Caco-2 (cell line): ENCODE measurements at regions not wholly inside any gene's neighbourhood (a gene's known extent, or its start where the extent isn't known, plus 50 kb on each side); places are given as distances from the start of the nearest gene placed in this dataset.

Experiments used
- BruUV-seq: library from RNA; stranded (reverse); fragments of 400-500 nt; replicated peaks from 2 replicates; lab custom pipeline; 2021; lab: Mats Ljungman, UMichigan
- CTCF ChIA-PET: fragments of 300-600 bp; sonication (Branson Sonifier 250); formaldehyde crosslinking; loops from one replicate; lab custom pipeline; 2022; ENCODE audit warnings: antibody characterized with exemption; lab: Charles Lee
- POLR2A ChIA-PET: fragments of 300-600 bp; sonication (Branson Sonifier 250); formaldehyde crosslinking; loops from one replicate; lab custom pipeline; 2022; ENCODE audit warnings: antibody characterized with exemption; lab: Charles Lee
- DNase-seq, 2 experiments: peaks; one replicate each; pipeline versions ENCODE4 v3.0.0 to v3.0.0-alpha.2; 2020 to 2022
- H3K27me3 ChIP-seq: replicated peaks from 2 replicates; pipeline ENCODE4 v1.6.0; 2011; ENCODE audit warnings: low read length; ENCODE audit not compliant: control insufficient read depth, insufficient read depth
- H3K36me3 ChIP-seq: 2 replicates; pipeline ENCODE4 v1.5.1; 2011; ENCODE audit warnings: low read length; ENCODE audit not compliant: control insufficient read depth, insufficient read depth
- H3K4me1 ChIP-seq: fragments of 250-450 bp; sonication (Bioruptor Pico); 2 replicates; pipeline ENCODE4 v1.5.1; 2020; ENCODE audit warnings: mild to moderate bottlenecking
- H3K4me3 ChIP-seq: 2 replicates; pipeline ENCODE4 v1.5.1; 2011; ENCODE audit warnings: low read depth, mild to moderate bottlenecking, control low read depth, low read length
- H3K9me3 ChIP-seq: fragments of 250-450 bp; sonication (Bioruptor Pico); 2 replicates; pipeline ENCODE4 v1.5.1; 2020; ENCODE audit warnings: mild to moderate bottlenecking, moderate library complexity
- H3K27ac Mint-ChIP-seq: one replicate; pipeline ENCODE4 v1.8.0; 2022; ENCODE audit warnings: mixed read lengths; ENCODE audit not compliant: unreplicated experiment
- H3K27me3 Mint-ChIP-seq: one replicate; pipeline ENCODE4 v1.8.0; 2022; ENCODE audit warnings: mixed read lengths; ENCODE audit not compliant: insufficient read depth, unreplicated experiment
- H3K36me3 Mint-ChIP-seq: one replicate; pipeline ENCODE4 v1.8.0; 2022; ENCODE audit warnings: mild to moderate bottlenecking, mixed read lengths; ENCODE audit not compliant: insufficient read depth, unreplicated experiment
- H3K4me1 Mint-ChIP-seq: one replicate; pipeline ENCODE4 v1.8.0; 2022; ENCODE audit warnings: low read depth, mixed read lengths; ENCODE audit not compliant: unreplicated experiment
- H3K4me3 Mint-ChIP-seq: one replicate; pipeline ENCODE4 v1.8.0; 2022; ENCODE audit warnings: mild to moderate bottlenecking, moderate library complexity, mixed read lengths; ENCODE audit not compliant: unreplicated experiment
- H3K9me3 Mint-ChIP-seq: one replicate; pipeline ENCODE4 v1.8.0; 2022; ENCODE audit warnings: mixed read lengths; ENCODE audit not compliant: unreplicated experiment
- intact Hi-C: fragments of 100-400 bp; cut with micrococcal nuclease; formaldehyde crosslinking; loops from one replicate; pipeline ENCODE4 v1.10.0; 2022; ENCODE audit not compliant: unreplicated experiment
- TF ChIP-seq, protein P1 (sequence below), 2 experiments: fragments of 200-600 bp in 1 of 2; IDR thresholded peaks; 1 replicate in 1 of 2; 2 replicates in 1 of 2; pipeline versions ENCODE4 v1.5.1 to v1.8.0; 2011 to 2022; ENCODE audit warnings: antibody characterized with exemption in 1 of 2, control low read depth in 1 of 2, inconsistent platforms in 1 of 2, low read depth in 1 of 2, low read length in 1 of 2, mild to moderate bottlenecking in 1 of 2, moderate library complexity in 1 of 2; ENCODE audit not compliant: insufficient read depth in 1 of 2, severe bottlenecking in 1 of 2, unreplicated experiment in 1 of 2

DNA sequence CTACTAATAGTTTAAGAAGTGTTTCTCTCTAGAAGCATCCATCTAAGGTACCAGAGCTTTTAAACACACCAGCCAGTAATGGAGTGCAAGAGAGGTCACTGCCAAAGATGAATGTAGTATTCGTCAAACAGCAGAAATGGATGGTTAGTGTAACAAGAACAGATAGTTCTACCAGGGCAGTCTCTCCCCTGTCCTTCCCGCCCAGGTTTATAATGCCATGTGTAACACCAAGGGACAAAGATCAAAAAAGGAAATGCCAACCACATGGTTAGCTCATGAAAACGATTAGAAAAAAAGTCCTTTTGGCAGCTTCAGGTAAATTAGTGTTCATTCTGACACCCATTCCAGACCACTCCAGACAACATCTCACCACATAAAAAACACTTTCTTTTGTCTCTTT, 100.9 kb downstream of the RPS29 start:
- intact Hi-C loops = no loop called here
- Histone ChIP-seq H3K4me3 (no peak overlapping the region), H3K27me3 (no peaks in the 10 kb centered on the region), H3K36me3 (no peaks in the 10 kb centered on the region), H3K9me3 (peaks cover 13% of the 10 kb centered on the region; the same call in 1 of the 2 replicates), H3K4me1 (peaks cover 2% of the 10 kb centered on the region)
- POLR2A ChIA-PET = no interaction called here
- CTCF ChIA-PET = no interaction called here
- Mint-ChIP-seq H3K4me3 (no peak overlapping the region), H3K4me1 (peaks cover 9% of the 10 kb centered on the region), H3K27me3 (no peaks in the 10 kb centered on the region), H3K27ac (no peak overlapping the region), H3K36me3 (no peaks in the 10 kb centered on the region), H3K9me3 (peaks cover 30% of the 10 kb centered on the region)
- BruUV-seq = no TSS peak
- no peak for DNase-seq
- TF ChIP-seq, protein P1, sequence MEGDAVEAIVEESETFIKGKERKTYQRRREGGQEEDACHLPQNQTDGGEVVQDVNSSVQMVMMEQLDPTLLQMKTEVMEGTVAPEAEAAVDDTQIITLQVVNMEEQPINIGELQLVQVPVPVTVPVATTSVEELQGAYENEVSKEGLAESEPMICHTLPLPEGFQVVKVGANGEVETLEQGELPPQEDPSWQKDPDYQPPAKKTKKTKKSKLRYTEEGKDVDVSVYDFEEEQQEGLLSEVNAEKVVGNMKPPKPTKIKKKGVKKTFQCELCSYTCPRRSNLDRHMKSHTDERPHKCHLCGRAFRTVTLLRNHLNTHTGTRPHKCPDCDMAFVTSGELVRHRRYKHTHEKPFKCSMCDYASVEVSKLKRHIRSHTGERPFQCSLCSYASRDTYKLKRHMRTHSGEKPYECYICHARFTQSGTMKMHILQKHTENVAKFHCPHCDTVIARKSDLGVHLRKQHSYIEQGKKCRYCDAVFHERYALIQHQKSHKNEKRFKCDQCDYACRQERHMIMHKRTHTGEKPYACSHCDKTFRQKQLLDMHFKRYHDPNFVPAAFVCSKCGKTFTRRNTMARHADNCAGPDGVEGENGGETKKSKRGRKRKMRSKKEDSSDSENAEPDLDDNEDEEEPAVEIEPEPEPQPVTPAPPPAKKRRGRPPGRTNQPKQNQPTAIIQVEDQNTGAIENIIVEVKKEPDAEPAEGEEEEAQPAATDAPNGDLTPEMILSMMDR (IDR thresholded peaks at IDR 0.05; ENCODE audit: insufficient read depth in 1 of 2, low read depth in 1 of 2, low read length in 1 of 2, severe bottlenecking in 1 of 2, unreplicated experiment in 1 of 2) = no peak

DNA sequence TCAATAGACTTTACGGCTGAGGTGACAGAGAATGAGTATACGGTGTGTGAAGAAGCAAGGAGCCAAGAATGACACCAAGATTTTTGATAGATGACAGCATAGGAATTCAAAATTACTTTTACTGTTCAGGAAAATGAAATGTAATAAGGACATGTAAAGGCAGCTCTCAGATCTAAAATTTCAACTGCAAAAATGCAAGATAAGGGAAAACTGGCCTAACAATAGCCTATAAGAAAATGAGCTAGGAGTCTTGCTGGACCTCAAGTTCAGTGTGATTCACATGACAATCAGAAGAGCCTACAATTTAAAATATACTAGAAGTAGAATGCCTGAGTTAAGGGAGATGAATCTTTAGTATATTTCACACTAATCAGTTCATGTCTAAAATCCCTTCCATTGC, 102.0 kb downstream of the RPS29 start:
- Mint-ChIP-seq H3K9me3 (peaks cover 34% of the 10 kb centered on the region), H3K27ac (no peak overlapping the region), H3K36me3 (no peaks in the 10 kb centered on the region), H3K4me1 (peaks cover 16% of the 10 kb centered on the region), H3K27me3 (no peaks in the 10 kb centered on the region), H3K4me3 (no peak overlapping the region)
- TF ChIP-seq, protein P1 (IDR thresholded peaks at IDR 0.05; ENCODE audit: insufficient read depth in 1 of 2, low read depth in 1 of 2, low read length in 1 of 2, severe bottlenecking in 1 of 2, unreplicated experiment in 1 of 2) = no peak
- CTCF ChIA-PET = no interaction called here
- no peaks in the 10 kb centered on the region for H3K27me3 ChIP-seq
- H3K36me3 ChIP-seq = no peaks in the 10 kb centered on the region
- no peak for DNase-seq
- BruUV-seq = no TSS peak
- intact Hi-C loops = no loop called here
- H3K9me3 ChIP-seq = peaks cover 13% of the 10 kb centered on the region; the same call in 1 of the 2 replicates
- POLR2A ChIA-PET = no interaction called here
- no peak overlapping the region for H3K4me3 ChIP-seq
- peaks cover 11% of the 10 kb centered on the region for H3K4me1 ChIP-seq

DNA sequence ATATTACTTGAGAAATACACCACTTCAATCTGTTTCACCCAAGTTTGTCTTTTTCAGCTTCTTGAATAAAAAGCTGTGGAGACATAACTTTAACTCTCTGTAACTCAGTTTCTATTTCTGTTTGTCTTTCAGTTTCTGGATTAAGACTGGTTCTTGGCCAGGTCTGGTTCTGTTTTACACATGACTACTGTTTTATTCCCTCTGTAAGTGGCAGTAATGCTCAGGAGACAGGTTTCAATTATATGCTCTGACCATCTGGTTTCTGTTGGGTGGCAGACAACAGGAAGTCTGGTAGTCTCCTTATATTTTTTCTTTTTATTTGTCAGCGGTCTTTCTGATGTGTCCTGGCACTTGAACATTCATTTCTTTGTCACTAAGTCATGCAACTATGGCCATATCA, 102.9 kb downstream of the RPS29 start:
- H3K9me3 ChIP-seq = peaks cover 13% of the 10 kb centered on the region; the same call in 1 of the 2 replicates
- no peaks in the 10 kb centered on the region for H3K27me3 Mint-ChIP-seq
- no TSS peak for BruUV-seq
- no peak for DNase-seq
- H3K4me3 Mint-ChIP-seq = no peak overlapping the region
- no peaks in the 10 kb centered on the region for H3K36me3 ChIP-seq
- intact Hi-C loops = no loop called here
- peaks cover 20% of the 10 kb centered on the region for H3K4me1 ChIP-seq
- no peaks in the 10 kb centered on the region for H3K27me3 ChIP-seq
- POLR2A ChIA-PET = no interaction called here
- H3K9me3 Mint-ChIP-seq = peaks cover 27% of the 10 kb centered on the region
- TF ChIP-seq, protein P1 (IDR thresholded peaks at IDR 0.05; ENCODE audit: insufficient read depth in 1 of 2, low read depth in 1 of 2, low read length in 1 of 2, severe bottlenecking in 1 of 2, unreplicated experiment in 1 of 2) = no peak
- H3K27ac Mint-ChIP-seq = no peak overlapping the region
- H3K4me1 Mint-ChIP-seq = peaks cover 26% of the 10 kb centered on the region
- no peak overlapping the region for H3K4me3 ChIP-seq
- CTCF ChIA-PET = no interaction called here
- H3K36me3 Mint-ChIP-seq = no peaks in the 10 kb centered on the region
